Epithelial cell of esophagus (primary cell): ENCODE measurements at regions not wholly inside any gene's neighbourhood (a gene's known extent, or its start where the extent isn't known, plus 50 kb on each side); places are given as distances from the start of the nearest gene placed in this dataset.

Source experiments
- DNase-seq: peaks from one replicate; pipeline ENCODE4 v3.0.0; 2010; ENCODE audit warnings: low read depth
- H3K4me3 ChIP-seq: 2 replicates; pipeline ENCODE4 v1.5.1; 2011; ENCODE audit warnings: mild to moderate bottlenecking, low read length, control low read depth
- CTCF ChIP-seq: IDR thresholded peaks from 2 replicates; pipeline ENCODE4 v1.5.1; 2011; ENCODE audit warnings: low read depth, mild to moderate bottlenecking, low read length, control low read depth, inconsistent platforms; ENCODE audit not compliant: insufficient read depth; ENCODE audit errors: missing control alignments

GRCh38 chr10:78552261-78552811 is 516.4 kb upstream of the ZMIZ1 start:
- TF ChIP-seq CTCF = no peak
- no peak for DNase-seq
- no peak overlapping the region for H3K4me3 ChIP-seq

- H3K4me3 ChIP-seq = no peak overlapping the region
- TF ChIP-seq CTCF = no peak
- DNase-seq = no peak
Measured at GRCh38 chr10:78553792-78554191, 515.0 kb upstream of the ZMIZ1 start.

GRCh38 chr10:78555128-78555527 is 513.6 kb upstream of the ZMIZ1 start:
- no peak for DNase-seq
- H3K4me3 ChIP-seq = no peak overlapping the region
- TF ChIP-seq CTCF = no peak

GRCh38 chr10:78556705-78557432 is 511.9 kb upstream of the ZMIZ1 start:
- no peak overlapping the region for H3K4me3 ChIP-seq
- TF ChIP-seq CTCF = no peak
- no peak for DNase-seq

GRCh38 chr10:78557433-78557925 is 511.3 kb upstream of the ZMIZ1 start:
- TF ChIP-seq CTCF = no peak
- no peak for DNase-seq
- H3K4me3 ChIP-seq = no peak overlapping the region

- H3K4me3 ChIP-seq = no peak overlapping the region
- no peak for TF ChIP-seq CTCF
- DNase-seq = no peak
Measured at GRCh38 chr10:78559661-78560340, 509.0 kb upstream of the ZMIZ1 start.

- TF ChIP-seq CTCF = no peak
- DNase-seq = no peak
- no peak overlapping the region for H3K4me3 ChIP-seq
Measured at GRCh38 chr10:78560341-78560688, 508.5 kb upstream of the ZMIZ1 start.
